ENCODE measurements at regions not wholly inside any gene's neighbourhood (a gene's known extent, or its start where the extent isn't known, plus 50 kb on each side); places are given as distances from the start of the nearest gene placed in this dataset.

DNA sequence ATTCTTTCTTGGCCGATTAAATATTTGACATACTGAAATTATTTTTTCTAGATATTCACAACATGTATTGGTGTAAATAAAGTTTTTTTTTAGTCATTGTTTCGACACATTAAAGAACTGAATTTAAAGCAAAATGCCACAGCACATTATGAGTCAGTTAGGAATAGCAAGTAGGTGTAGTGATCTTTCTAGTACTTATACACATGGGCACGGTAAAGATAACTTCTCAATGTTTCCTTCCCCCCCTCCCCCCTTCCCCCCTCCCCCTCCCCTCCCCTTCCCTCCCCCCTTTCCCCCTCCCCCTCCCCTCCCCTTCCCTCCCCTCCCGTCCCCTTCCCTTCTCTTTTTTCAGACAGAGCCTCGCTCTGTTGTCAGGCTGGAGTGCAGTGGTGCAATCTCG lies 1269.9 kb downstream of the ADGRL3 start:
- no peak for DNase-seq (ENCODE audit: low spot score)
- Histone ChIP-seq H3K27ac (no peak overlapping the region), H3K4me2 (no peak overlapping the region), H2AFZ (no peak overlapping the region), H3K4me3 (no peak overlapping the region), H4K20me1 (ENCODE audit: insufficient read depth, poor library complexity, severe bottlenecking) (no peaks in the 10 kb centered on the region), H3K9me3 (ENCODE audit: low read depth) (no peaks in the 10 kb centered on the region), H3K79me2 (no peaks in the 10 kb centered on the region), H3K9me2 (replicated peaks; ENCODE audit: insufficient read depth) (no peaks in the 10 kb centered on the region), H3K36me3 (replicated peaks; ENCODE audit: insufficient read depth, low read depth) (no peaks in the 10 kb centered on the region), H3K4me1 (ENCODE audit: insufficient read depth) (no peaks in the 10 kb centered on the region), H3K27me3 (no peaks in the 10 kb centered on the region)
- TF ChIP-seq EZH2 (IDR thresholded peaks at IDR 0.05; ENCODE audit: borderline replicate concordance) (no peak), EZH2phosphoT487 (IDR thresholded peaks at IDR 0.05; ENCODE audit: low read depth, severe bottlenecking, unreplicated experiment) (no peak)
- TF ChIP-seq, protein P1, sequence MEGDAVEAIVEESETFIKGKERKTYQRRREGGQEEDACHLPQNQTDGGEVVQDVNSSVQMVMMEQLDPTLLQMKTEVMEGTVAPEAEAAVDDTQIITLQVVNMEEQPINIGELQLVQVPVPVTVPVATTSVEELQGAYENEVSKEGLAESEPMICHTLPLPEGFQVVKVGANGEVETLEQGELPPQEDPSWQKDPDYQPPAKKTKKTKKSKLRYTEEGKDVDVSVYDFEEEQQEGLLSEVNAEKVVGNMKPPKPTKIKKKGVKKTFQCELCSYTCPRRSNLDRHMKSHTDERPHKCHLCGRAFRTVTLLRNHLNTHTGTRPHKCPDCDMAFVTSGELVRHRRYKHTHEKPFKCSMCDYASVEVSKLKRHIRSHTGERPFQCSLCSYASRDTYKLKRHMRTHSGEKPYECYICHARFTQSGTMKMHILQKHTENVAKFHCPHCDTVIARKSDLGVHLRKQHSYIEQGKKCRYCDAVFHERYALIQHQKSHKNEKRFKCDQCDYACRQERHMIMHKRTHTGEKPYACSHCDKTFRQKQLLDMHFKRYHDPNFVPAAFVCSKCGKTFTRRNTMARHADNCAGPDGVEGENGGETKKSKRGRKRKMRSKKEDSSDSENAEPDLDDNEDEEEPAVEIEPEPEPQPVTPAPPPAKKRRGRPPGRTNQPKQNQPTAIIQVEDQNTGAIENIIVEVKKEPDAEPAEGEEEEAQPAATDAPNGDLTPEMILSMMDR (IDR thresholded peaks at IDR 0.05; ENCODE audit: poor library complexity): no peak
- 98% methylated on average over 5 of the region's 6 CpGs for WGBS (ENCODE audit: low lambda C conversion rate, missing lambda C conversion rate)

DNA sequence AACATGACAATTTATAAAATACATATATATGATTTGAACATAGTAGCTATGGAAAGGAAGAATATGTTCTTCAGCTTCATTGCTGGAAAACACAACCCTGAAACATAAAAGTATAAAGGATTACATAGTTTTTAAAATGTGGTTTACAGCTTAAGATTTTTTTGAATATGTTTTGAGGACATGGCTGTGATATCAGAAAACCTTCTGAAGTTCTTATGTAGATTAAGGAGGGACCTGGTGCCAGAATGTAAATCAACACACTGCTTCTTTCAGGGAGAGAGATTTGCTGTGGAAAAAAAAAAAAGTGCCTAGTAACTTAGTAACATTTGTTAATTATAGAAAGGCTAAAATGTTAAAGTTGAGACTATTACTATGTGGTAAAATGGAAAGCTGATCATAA lies 1261.8 kb downstream of the ADGRL3 start:
- Histone ChIP-seq H3K9me3 (ENCODE audit: low read depth) (no peaks in the 10 kb centered on the region), H3K4me2 (no peak overlapping the region), H3K36me3 (replicated peaks; ENCODE audit: insufficient read depth, low read depth) (no peaks in the 10 kb centered on the region), H3K9me2 (replicated peaks; ENCODE audit: insufficient read depth) (no peaks in the 10 kb centered on the region), H3K4me1 (ENCODE audit: insufficient read depth) (no peaks in the 10 kb centered on the region), H3K27me3 (no peaks in the 10 kb centered on the region), H3K27ac (no peak overlapping the region), H3K4me3 (no peak overlapping the region), H2AFZ (no peak overlapping the region), H3K79me2 (no peaks in the 10 kb centered on the region), H4K20me1 (ENCODE audit: insufficient read depth, poor library complexity, severe bottlenecking) (no peaks in the 10 kb centered on the region)
- TF ChIP-seq EZH2phosphoT487 (IDR thresholded peaks at IDR 0.05; ENCODE audit: low read depth, severe bottlenecking, unreplicated experiment) (no peak), EZH2 (IDR thresholded peaks at IDR 0.05; ENCODE audit: borderline replicate concordance) (no peak)
- TF ChIP-seq, protein P1 (IDR thresholded peaks at IDR 0.05; ENCODE audit: poor library complexity): no peak
- DNase-seq (ENCODE audit: low spot score): no peak

DNA sequence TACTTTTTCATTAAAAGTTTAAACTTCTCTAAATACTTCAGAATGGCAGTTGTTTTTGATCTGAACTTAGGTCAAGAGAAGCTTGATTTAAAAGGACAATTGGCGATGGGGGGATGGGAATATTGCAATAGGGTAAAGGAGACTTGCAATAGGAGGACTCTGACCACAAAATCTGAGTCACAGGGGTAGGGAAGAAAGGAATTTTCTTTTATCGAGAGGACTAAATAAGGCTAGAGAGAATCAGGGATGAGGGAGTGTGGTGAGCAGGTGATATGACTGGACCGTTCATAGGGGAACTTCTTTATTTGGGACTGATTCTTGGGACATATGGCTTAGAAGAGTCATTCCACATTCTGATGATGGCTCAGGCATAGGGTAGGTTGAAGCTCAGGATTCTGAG lies 1260.2 kb downstream of the ADGRL3 start:
- H3K4me2 ChIP-seq: no peak overlapping the region

More for the DNA sequence above, 1260.2 kb downstream of the ADGRL3 start:
- no peak overlapping the region for H2AFZ ChIP-seq
- no peak overlapping the region for H3K27ac ChIP-seq
- DNase-seq (ENCODE audit: low spot score): no peak
- WGBS (ENCODE audit: low lambda C conversion rate, missing lambda C conversion rate): 94% methylated on average over 3 of the region's 3 CpGs
- no peak overlapping the region for H3K4me3 ChIP-seq
- no peaks in the 10 kb centered on the region for H3K36me3 ChIP-seq (replicated peaks; ENCODE audit: insufficient read depth, low read depth)
- TF ChIP-seq, protein P1 (IDR thresholded peaks at IDR 0.05; ENCODE audit: poor library complexity): no peak
- TF ChIP-seq EZH2 (IDR thresholded peaks at IDR 0.05; ENCODE audit: borderline replicate concordance) (no peak), EZH2phosphoT487 (IDR thresholded peaks at IDR 0.05; ENCODE audit: low read depth, severe bottlenecking, unreplicated experiment) (no peak)
- H3K4me1 ChIP-seq (ENCODE audit: insufficient read depth): no peaks in the 10 kb centered on the region
- no peaks in the 10 kb centered on the region for H3K79me2 ChIP-seq
- no peaks in the 10 kb centered on the region for H4K20me1 ChIP-seq (ENCODE audit: insufficient read depth, poor library complexity, severe bottlenecking)
- no peaks in the 10 kb centered on the region for H3K9me3 ChIP-seq (ENCODE audit: low read depth)
- no peaks in the 10 kb centered on the region for H3K27me3 ChIP-seq
- H3K9me2 ChIP-seq (replicated peaks; ENCODE audit: insufficient read depth): no peaks in the 10 kb centered on the region
